WTC11 (cell line): ENCODE measurements at regions not wholly inside any gene's neighbourhood (a gene's known extent, or its start where the extent isn't known, plus 50 kb on each side); places are given as distances from the start of the nearest gene placed in this dataset.
A peak's percentile ranks its signal among the peaks of the same experiment; 100 is the strongest.

Experiments
- ATAC-seq: fragments of 200-7000 bp; cut with Tn5 transposase; 2 replicates; pipeline ENCODE4 v1.10.0; 2021; ENCODE audit warnings: mild to moderate bottlenecking, moderate library complexity
- CTCF ChIA-PET: fragments of 300-600 bp; sonication (Branson Sonifier 250); formaldehyde crosslinking; loops from one replicate; lab custom pipeline; 2021; ENCODE audit warnings: antibody characterized with exemption; lab: Charles Lee
- POLR2A ChIA-PET: fragments of 350-600 bp; sonication (Branson Sonifier 250); formaldehyde crosslinking; loops from one replicate; lab custom pipeline; 2021; ENCODE audit warnings: antibody characterized with exemption; lab: Charles Lee
- DNase-seq: peaks from one replicate; pipeline ENCODE4 v3.0.0; 2021; ENCODE audit warnings: low spot score
- H3K27ac Mint-ChIP-seq: 2 replicates; pipeline ENCODE4 v1.8.0; 2021; ENCODE audit warnings: mixed read lengths
- H3K27me3 Mint-ChIP-seq: 2 replicates; pipeline ENCODE4 v1.8.0; 2021; ENCODE audit warnings: low read depth, mild to moderate bottlenecking, moderate library complexity, mixed read lengths
- H3K36me3 Mint-ChIP-seq: 2 replicates; pipeline ENCODE4 v1.8.0; 2021; ENCODE audit warnings: mixed read lengths
- H3K4me1 Mint-ChIP-seq: 2 replicates; pipeline ENCODE4 v1.8.0; 2022; ENCODE audit warnings: mixed read lengths
- H3K4me3 Mint-ChIP-seq: 2 replicates; pipeline ENCODE4 v1.8.0; 2021; ENCODE audit warnings: mild to moderate bottlenecking, moderate library complexity, mixed read lengths
- H3K9me3 Mint-ChIP-seq: 2 replicates; pipeline ENCODE4 v1.8.0; 2021; ENCODE audit warnings: mixed read lengths
- CBFB ChIP-seq: sonication (generic); formaldehyde crosslinking; IDR thresholded peaks from 2 replicates; pipeline ENCODE4 v1.8.1; 2022; ENCODE audit warnings: mild to moderate bottlenecking, low read depth, missing genetic modification reagents
- CREB1 ChIP-seq: sonication (generic); formaldehyde crosslinking; IDR thresholded peaks from 2 replicates; pipeline ENCODE4 v1.8.0; 2023; ENCODE audit warnings: mild to moderate bottlenecking, missing genetic modification reagents
- EMX1 ChIP-seq: fragments of 250-450 bp; sonication (Bioruptor Pico); IDR thresholded peaks from 2 replicates; pipeline ENCODE4 v1.8.0; 2021; ENCODE audit warnings: mild to moderate bottlenecking
- FOXP4 ChIP-seq: sonication (generic); formaldehyde crosslinking; IDR thresholded peaks from 2 replicates; pipeline ENCODE4 v1.8.0; 2022; ENCODE audit warnings: mild to moderate bottlenecking, missing genetic modification reagents
- GABPB1 ChIP-seq: sonication (generic); formaldehyde crosslinking; IDR thresholded peaks from 2 replicates; pipeline ENCODE4 v1.8.1; 2023; ENCODE audit warnings: mild to moderate bottlenecking, missing genetic modification reagents
- GRHL2 ChIP-seq: fragments of 250-450 bp; sonication (Bioruptor Pico); IDR thresholded peaks from 2 replicates; pipeline ENCODE4 v1.8.0; 2022; ENCODE audit warnings: mild to moderate bottlenecking, moderate library complexity; ENCODE audit not compliant: insufficient replicate concordance, severe bottlenecking
- GTF2I ChIP-seq: fragments of 250-450 bp; sonication (Bioruptor Pico); conservative IDR thresholded peaks from 2 replicates; pipeline ENCODE4 v1.4.0; 2021; ENCODE audit warnings: mild to moderate bottlenecking
- JUN ChIP-seq: sonication (generic); formaldehyde crosslinking; IDR thresholded peaks from 2 replicates; pipeline ENCODE4 v1.8.0; 2023; ENCODE audit warnings: mild to moderate bottlenecking, missing genetic modification reagents
- MAX ChIP-seq: sonication (generic); formaldehyde crosslinking; IDR thresholded peaks from 2 replicates; pipeline ENCODE4 v1.8.0; 2022; ENCODE audit warnings: mild to moderate bottlenecking, missing genetic modification reagents
- NR3C1 ChIP-seq: sonication (generic); formaldehyde crosslinking; conservative IDR thresholded peaks from 2 replicates; pipeline ENCODE4 v1.8.1; 2023; ENCODE audit warnings: low read depth, mild to moderate bottlenecking, missing genetic modification reagents
- SMAD3 ChIP-seq: sonication (generic); formaldehyde crosslinking; IDR thresholded peaks from 2 replicates; pipeline ENCODE4 v1.8.0; 2022; ENCODE audit warnings: missing genetic modification reagents, mild to moderate bottlenecking, borderline replicate concordance
- TEAD1 ChIP-seq: sonication (generic); formaldehyde crosslinking; IDR thresholded peaks from 2 replicates; pipeline ENCODE4 v1.8.0; 2022; ENCODE audit warnings: mild to moderate bottlenecking, missing genetic modification reagents
- ZNF219 ChIP-seq: sonication (generic); formaldehyde crosslinking; IDR thresholded peaks from 2 replicates; pipeline ENCODE4 v1.8.0; 2023; ENCODE audit warnings: missing genetic modification reagents, mild to moderate bottlenecking, borderline replicate concordance
- ZNF281 ChIP-seq: sonication (generic); formaldehyde crosslinking; IDR thresholded peaks from 2 replicates; pipeline ENCODE4 v1.8.0; 2023; ENCODE audit warnings: mild to moderate bottlenecking, missing genetic modification reagents
- TF ChIP-seq, protein P1 (sequence below): fragments of 250-450 bp; sonication (Bioruptor Pico); IDR thresholded peaks from 2 replicates; pipeline ENCODE4 v1.9.0; 2021; ENCODE audit warnings: mild to moderate bottlenecking
- TF ChIP-seq, protein P2 (sequence below): fragments of 200-600 bp; IDR thresholded peaks from 2 replicates; pipeline ENCODE4 v1.8.0; 2022; ENCODE audit warnings: antibody characterized with exemption
- TF ChIP-seq, protein P3 (sequence below): sonication (generic); formaldehyde crosslinking; IDR thresholded peaks from 2 replicates; pipeline ENCODE4 v1.8.1; 2023; ENCODE audit warnings: mild to moderate bottlenecking, missing genetic modification reagents, moderate library complexity
- TF ChIP-seq, protein P4 (sequence below): fragments of 250-450 bp; sonication (Bioruptor Pico); IDR thresholded peaks from 2 replicates; pipeline ENCODE4 v1.8.0; 2021; ENCODE audit warnings: mild to moderate bottlenecking
- TF ChIP-seq, protein P5 (sequence below): fragments of 250-450 bp; sonication (Bioruptor Pico); IDR thresholded peaks from 2 replicates; pipeline ENCODE4 v1.9.0; 2021; ENCODE audit warnings: mild to moderate bottlenecking

- TF ChIP-seq ZNF281 (CRISPR knock-in tag) (no peak), GRHL2 (CRISPR knock-in tag) (no peak), EMX1 (CRISPR knock-in tag) (no peak)
- TF ChIP-seq, protein P1, sequence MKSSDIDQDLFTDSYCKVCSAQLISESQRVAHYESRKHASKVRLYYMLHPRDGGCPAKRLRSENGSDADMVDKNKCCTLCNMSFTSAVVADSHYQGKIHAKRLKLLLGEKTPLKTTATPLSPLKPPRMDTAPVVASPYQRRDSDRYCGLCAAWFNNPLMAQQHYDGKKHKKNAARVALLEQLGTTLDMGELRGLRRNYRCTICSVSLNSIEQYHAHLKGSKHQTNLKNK = no peak
These were observed 60.6 kb upstream of the TRPC7 start (continued) for GRCh38 chr5:136425921-136426320.

DNA sequence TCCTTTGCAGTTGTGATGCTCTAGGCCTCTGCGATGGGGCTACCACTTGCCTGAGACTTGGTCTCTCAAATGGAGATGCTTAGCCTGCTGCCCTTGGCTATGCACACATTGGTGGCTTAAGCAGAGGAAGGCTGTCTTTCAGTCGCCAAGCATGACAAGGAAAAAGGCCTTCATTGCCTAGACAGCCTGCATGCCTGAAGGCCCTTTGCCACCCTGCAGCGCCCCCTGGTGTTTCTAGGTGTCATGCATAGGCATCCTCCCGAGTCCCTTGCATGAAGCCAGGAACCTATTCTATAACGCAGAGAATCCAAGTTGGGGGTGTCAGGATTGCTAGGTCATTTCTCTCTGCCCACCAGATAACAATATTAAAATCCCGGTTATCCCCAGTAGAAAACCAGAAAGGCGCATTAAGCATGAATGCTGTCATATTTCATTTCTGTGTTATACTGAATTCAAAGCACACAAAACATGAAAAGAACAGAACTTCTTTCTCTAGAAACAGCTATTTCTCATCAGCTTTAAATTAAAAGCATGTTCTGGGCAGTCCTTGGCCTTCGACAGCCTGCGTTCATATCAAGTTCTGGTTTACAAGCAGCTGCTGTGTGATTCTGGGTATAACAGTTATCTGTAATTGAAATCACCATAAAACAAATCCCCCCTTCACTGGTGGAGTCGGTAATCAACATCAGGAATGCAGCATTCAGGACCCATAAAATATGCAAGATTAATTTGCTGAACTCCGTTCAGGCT is 59.7 kb upstream of the TRPC7 start:
- ATAC-seq (peak; percentile 94), DNase-seq (peak; percentile 95)
- H3K4me1 Mint-ChIP-seq = peaks cover 26% of the 10 kb centered on the region
- peaks cover 3% of the 10 kb centered on the region; the same call in 1 of the 2 replicates for H3K36me3 Mint-ChIP-seq
- ChIA-PET CTCF (interaction anchor here (1.0 to 1.7 kb wide), 5 partner anchors 26 to 175 kb away, joined by 3 to 6 read pairs (median 4); partner anchors contain the start of gene TRPC7), POLR2A (no interaction called here)
- H3K27ac Mint-ChIP-seq = no peak overlapping the region
- no peak overlapping the region for H3K4me3 Mint-ChIP-seq
- TF ChIP-seq, protein P2, sequence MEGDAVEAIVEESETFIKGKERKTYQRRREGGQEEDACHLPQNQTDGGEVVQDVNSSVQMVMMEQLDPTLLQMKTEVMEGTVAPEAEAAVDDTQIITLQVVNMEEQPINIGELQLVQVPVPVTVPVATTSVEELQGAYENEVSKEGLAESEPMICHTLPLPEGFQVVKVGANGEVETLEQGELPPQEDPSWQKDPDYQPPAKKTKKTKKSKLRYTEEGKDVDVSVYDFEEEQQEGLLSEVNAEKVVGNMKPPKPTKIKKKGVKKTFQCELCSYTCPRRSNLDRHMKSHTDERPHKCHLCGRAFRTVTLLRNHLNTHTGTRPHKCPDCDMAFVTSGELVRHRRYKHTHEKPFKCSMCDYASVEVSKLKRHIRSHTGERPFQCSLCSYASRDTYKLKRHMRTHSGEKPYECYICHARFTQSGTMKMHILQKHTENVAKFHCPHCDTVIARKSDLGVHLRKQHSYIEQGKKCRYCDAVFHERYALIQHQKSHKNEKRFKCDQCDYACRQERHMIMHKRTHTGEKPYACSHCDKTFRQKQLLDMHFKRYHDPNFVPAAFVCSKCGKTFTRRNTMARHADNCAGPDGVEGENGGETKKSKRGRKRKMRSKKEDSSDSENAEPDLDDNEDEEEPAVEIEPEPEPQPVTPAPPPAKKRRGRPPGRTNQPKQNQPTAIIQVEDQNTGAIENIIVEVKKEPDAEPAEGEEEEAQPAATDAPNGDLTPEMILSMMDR = peak; percentile 90
- 0 out of 2 replicates have a peak, but pooled peaks have one; percentile 17 for TF ChIP-seq MAX (CRISPR knock-in tag)
- no peak for TF ChIP-seq TEAD1
- H3K27me3 Mint-ChIP-seq = peaks cover 28% of the 10 kb centered on the region
- H3K9me3 Mint-ChIP-seq = peaks cover 16% of the 10 kb centered on the region

DNA sequence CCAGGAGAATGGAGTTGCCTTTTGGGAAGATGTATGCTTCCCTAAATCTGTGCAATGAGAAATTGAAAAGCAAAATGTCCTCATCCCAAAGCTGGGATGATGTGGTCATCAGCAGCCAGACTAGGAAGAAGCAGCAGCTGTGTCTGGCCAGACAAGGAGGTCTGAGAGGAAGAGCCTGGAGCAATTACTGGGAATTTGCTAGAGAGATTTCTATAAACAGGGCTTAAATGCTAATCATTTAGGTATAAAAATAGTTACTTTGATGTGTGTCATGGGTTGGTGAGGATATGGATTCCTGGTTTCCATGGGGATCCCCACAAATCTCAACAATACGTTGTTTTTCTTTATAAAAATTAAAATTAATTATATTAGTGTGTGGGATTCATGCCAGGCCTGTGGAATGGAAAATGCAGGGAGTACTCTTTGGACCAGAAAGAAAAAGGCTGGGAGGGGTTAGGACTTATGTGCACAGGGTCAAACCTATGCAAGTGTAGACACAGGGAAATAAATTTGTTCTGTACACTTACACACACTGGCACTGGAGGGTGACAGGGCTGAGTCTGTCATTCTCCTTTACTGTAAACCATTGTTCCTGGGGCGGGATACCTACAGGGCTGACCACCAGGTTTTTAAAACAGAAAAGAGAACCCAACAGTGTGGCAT is 58.7 kb upstream of the TRPC7 start:
- no peak overlapping the region for H3K4me3 Mint-ChIP-seq
- H3K27me3 Mint-ChIP-seq = peaks cover 29% of the 10 kb centered on the region
- 0 out of 2 replicates have a peak, but pooled peaks cover 3% of the 10 kb centered on the region for H3K36me3 Mint-ChIP-seq
- POLR2A ChIA-PET = no interaction called here
- no peak for DNase-seq
- peaks cover 10% of the 10 kb centered on the region for H3K9me3 Mint-ChIP-seq
- peaks cover 29% of the 10 kb centered on the region for H3K4me1 Mint-ChIP-seq
- ATAC-seq = no peak
- CTCF ChIA-PET = interaction anchor here (0.6 to 1.1 kb wide), 2 partner anchors 59 to 136 kb away, joined by 4 read pairs; partner anchors contain the start of gene TRPC7
- H3K27ac Mint-ChIP-seq = no peak overlapping the region
- TF ChIP-seq FOXP4 (CRISPR knock-in tag) = no peak
- no peak for TF ChIP-seq NR3C1
- TF ChIP-seq JUN (CRISPR knock-in tag) = no peak
- TF ChIP-seq, protein P3, sequence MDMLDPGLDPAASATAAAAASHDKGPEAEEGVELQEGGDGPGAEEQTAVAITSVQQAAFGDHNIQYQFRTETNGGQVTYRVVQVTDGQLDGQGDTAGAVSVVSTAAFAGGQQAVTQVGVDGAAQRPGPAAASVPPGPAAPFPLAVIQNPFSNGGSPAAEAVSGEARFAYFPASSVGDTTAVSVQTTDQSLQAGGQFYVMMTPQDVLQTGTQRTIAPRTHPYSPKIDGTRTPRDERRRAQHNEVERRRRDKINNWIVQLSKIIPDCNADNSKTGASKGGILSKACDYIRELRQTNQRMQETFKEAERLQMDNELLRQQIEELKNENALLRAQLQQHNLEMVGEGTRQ (CRISPR knock-in tag) = no peak
- no peak for TF ChIP-seq CBFB (CRISPR knock-in tag)
- no peak for TF ChIP-seq EMX1 (CRISPR knock-in tag)
- no peak for TF ChIP-seq GABPB1 (CRISPR knock-in tag)
- TF ChIP-seq, protein P4, sequence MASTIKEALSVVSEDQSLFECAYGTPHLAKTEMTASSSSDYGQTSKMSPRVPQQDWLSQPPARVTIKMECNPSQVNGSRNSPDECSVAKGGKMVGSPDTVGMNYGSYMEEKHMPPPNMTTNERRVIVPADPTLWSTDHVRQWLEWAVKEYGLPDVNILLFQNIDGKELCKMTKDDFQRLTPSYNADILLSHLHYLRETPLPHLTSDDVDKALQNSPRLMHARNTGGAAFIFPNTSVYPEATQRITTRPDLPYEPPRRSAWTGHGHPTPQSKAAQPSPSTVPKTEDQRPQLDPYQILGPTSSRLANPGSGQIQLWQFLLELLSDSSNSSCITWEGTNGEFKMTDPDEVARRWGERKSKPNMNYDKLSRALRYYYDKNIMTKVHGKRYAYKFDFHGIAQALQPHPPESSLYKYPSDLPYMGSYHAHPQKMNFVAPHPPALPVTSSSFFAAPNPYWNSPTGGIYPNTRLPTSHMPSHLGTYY (CRISPR knock-in tag) = no peak
- TF ChIP-seq, protein P5, sequence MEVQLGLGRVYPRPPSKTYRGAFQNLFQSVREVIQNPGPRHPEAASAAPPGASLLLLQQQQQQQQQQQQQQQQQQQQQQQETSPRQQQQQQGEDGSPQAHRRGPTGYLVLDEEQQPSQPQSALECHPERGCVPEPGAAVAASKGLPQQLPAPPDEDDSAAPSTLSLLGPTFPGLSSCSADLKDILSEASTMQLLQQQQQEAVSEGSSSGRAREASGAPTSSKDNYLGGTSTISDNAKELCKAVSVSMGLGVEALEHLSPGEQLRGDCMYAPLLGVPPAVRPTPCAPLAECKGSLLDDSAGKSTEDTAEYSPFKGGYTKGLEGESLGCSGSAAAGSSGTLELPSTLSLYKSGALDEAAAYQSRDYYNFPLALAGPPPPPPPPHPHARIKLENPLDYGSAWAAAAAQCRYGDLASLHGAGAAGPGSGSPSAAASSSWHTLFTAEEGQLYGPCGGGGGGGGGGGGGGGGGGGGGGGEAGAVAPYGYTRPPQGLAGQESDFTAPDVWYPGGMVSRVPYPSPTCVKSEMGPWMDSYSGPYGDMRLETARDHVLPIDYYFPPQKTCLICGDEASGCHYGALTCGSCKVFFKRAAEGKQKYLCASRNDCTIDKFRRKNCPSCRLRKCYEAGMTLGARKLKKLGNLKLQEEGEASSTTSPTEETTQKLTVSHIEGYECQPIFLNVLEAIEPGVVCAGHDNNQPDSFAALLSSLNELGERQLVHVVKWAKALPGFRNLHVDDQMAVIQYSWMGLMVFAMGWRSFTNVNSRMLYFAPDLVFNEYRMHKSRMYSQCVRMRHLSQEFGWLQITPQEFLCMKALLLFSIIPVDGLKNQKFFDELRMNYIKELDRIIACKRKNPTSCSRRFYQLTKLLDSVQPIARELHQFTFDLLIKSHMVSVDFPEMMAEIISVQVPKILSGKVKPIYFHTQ (CRISPR knock-in tag) = no peak
- TF ChIP-seq ZNF219 (CRISPR knock-in tag) = no peak
- no peak for TF ChIP-seq GTF2I (CRISPR knock-in tag)
- no peak for TF ChIP-seq CREB1
- TF ChIP-seq SMAD3 = no peak
